CD4-positive, alpha-beta T cell (primary cell): ENCODE measurements at regions not wholly inside any gene's neighbourhood (a gene's known extent, or its start where the extent isn't known, plus 50 kb on each side); places are given as distances from the start of the nearest gene placed in this dataset.

Source experiments
- ATAC-seq: fragments of 200-7000 bp; cut with Tn5 transposase; one replicate; pipeline ENCODE4 v1.10.0; 2022; ENCODE audit warnings: mild to moderate bottlenecking; ENCODE audit not compliant: poor library complexity
- CTCF ChIA-PET: fragments of 350-600 bp; sonication (Branson Sonifier 250); formaldehyde crosslinking; loops from one replicate; lab custom pipeline; 2021; ENCODE audit warnings: antibody characterized with exemption, inconsistent platforms; lab: Charles Lee
- POLR2A ChIA-PET: fragments of 350-600 bp; sonication (Branson Sonifier 250); formaldehyde crosslinking; loops from one replicate; lab custom pipeline; 2021; ENCODE audit warnings: antibody characterized with exemption, inconsistent platforms; lab: Charles Lee
- DNase-seq, 14 experiments: peaks; one replicate each; pipeline ENCODE4 v3.0.0-alpha.2; 2013 to 2020; ENCODE audit warnings: mixed read lengths in 2 of 14
- H3K27ac ChIP-seq, 2 donors: one replicate each; pipeline versions ENCODE4 v1.5.1 to v1.7.0; 2013; ENCODE audit warnings: low read length in 2 of 2, low read depth in 1 of 2, mild to moderate bottlenecking in 1 of 2
- H3K27me3 ChIP-seq, 2 experiments: 1 replicate in 1 of 2; 2 replicates in 1 of 2; pipeline versions ENCODE4 v1.6.1 to v1.7.0; 2013; ENCODE audit warnings: low read length in 2 of 2, control low read depth in 1 of 2, mild to moderate bottlenecking in 1 of 2, moderate library complexity in 1 of 2; ENCODE audit not compliant: insufficient read depth in 2 of 2, control insufficient read depth in 1 of 2
- H3K36me3 ChIP-seq: one replicate; pipeline ENCODE4 v1.6.1; 2013; ENCODE audit warnings: low read length, control low read depth; ENCODE audit not compliant: insufficient read depth
- H3K4me1 ChIP-seq: one replicate; pipeline ENCODE4 v1.6.1; 2013; ENCODE audit warnings: low read length, control low read depth; ENCODE audit not compliant: insufficient read depth
- H3K4me3 ChIP-seq: one replicate; pipeline ENCODE4 v1.5.1; 2013; ENCODE audit warnings: mild to moderate bottlenecking, low read length, moderate library complexity
- H3K9me3 ChIP-seq, 2 experiments: 1 replicate in 1 of 2; 2 replicates in 1 of 2; pipeline versions ENCODE4 v1.6.1 to v1.7.0; 2013; ENCODE audit warnings: low read length in 2 of 2, mild to moderate bottlenecking in 2 of 2, control low read depth in 1 of 2, moderate library complexity in 1 of 2; ENCODE audit not compliant: control insufficient read depth in 1 of 2, insufficient read depth in 1 of 2
- H3K27ac Mint-ChIP-seq: one replicate; pipeline ENCODE4 v1.8.0; 2020; ENCODE audit warnings: mixed read lengths
- H3K27me3 Mint-ChIP-seq: one replicate; pipeline ENCODE4 v1.8.0; 2021; ENCODE audit warnings: mixed read lengths
- H3K36me3 Mint-ChIP-seq: one replicate; pipeline ENCODE4 v1.8.0; 2021; ENCODE audit warnings: low read depth, mixed read lengths
- H3K4me1 Mint-ChIP-seq: one replicate; pipeline ENCODE4 v1.8.0; 2021; ENCODE audit warnings: low read depth, mixed read lengths
- H3K4me3 Mint-ChIP-seq: one replicate; pipeline ENCODE4 v1.8.0; 2020; ENCODE audit warnings: mild to moderate bottlenecking, mixed read lengths
- H3K9me3 Mint-ChIP-seq: one replicate; pipeline ENCODE4 v1.8.0; 2020; ENCODE audit warnings: mixed read lengths
- intact Hi-C, 2 experiments: fragments of 100-400 bp; cut with DNase I in 1 of 2; cut with micrococcal nuclease in 1 of 2; formaldehyde crosslinking; loops; one replicate each; pipeline versions ENCODE4 v1.15.1 to v1.9.0; 2023 to 2025; cut with DNase I, micrococcal nuclease
- TF ChIP-seq, protein P1 (sequence below): fragments of 200-600 bp; IDR thresholded peaks from one replicate; pipeline ENCODE4 v1.8.0; 2022; ENCODE audit warnings: antibody characterized with exemption, mild to moderate bottlenecking

DNA sequence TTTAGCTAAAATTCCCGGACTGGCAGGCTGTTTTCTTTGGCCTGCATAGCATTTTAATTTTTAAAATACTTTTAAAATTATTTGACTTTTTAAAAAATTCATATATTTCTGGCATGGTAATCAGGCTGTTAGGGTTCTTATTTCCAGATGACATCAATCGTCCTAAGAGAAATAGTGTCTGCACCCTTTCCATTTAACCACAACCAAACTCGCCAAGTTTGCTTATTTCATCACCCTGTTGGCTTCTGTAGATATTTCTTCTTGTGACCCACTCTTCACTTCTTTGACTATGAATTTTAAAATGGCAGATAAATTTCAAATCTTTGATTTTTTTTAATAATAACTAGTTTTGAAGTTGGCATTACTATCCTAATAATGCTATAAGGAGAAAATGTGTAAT lies 675.7 kb upstream of the FTMT start:
- CTCF ChIA-PET, result no interaction called here
- POLR2A ChIA-PET, result no interaction called here

GRCh38 chr5:121182788-121183490 lies 668.7 kb upstream of the FTMT start:
- H3K9me3 ChIP-seq, result no peaks in the 10 kb centered on the region
- no peak overlapping the region for H3K27ac ChIP-seq
- DNase-seq (no peak), ATAC-seq (no peak)
- H3K4me3 ChIP-seq, result no peak overlapping the region
- intact Hi-C loops, result no loop called here
- H3K4me1 ChIP-seq, result no peaks in the 10 kb centered on the region
- no peaks in the 10 kb centered on the region for H3K27me3 Mint-ChIP-seq
- POLR2A ChIA-PET, result no interaction called here
- no peaks in the 10 kb centered on the region for H3K36me3 Mint-ChIP-seq
- H3K27ac Mint-ChIP-seq, result no peak overlapping the region
- no peaks in the 10 kb centered on the region for H3K27me3 ChIP-seq
- H3K9me3 Mint-ChIP-seq, result no peaks in the 10 kb centered on the region
- no peaks in the 10 kb centered on the region for H3K36me3 ChIP-seq
- CTCF ChIA-PET, result no interaction called here
- H3K4me3 Mint-ChIP-seq, result no peak overlapping the region
- H3K4me1 Mint-ChIP-seq, result no peaks in the 10 kb centered on the region
- TF ChIP-seq, protein P1, sequence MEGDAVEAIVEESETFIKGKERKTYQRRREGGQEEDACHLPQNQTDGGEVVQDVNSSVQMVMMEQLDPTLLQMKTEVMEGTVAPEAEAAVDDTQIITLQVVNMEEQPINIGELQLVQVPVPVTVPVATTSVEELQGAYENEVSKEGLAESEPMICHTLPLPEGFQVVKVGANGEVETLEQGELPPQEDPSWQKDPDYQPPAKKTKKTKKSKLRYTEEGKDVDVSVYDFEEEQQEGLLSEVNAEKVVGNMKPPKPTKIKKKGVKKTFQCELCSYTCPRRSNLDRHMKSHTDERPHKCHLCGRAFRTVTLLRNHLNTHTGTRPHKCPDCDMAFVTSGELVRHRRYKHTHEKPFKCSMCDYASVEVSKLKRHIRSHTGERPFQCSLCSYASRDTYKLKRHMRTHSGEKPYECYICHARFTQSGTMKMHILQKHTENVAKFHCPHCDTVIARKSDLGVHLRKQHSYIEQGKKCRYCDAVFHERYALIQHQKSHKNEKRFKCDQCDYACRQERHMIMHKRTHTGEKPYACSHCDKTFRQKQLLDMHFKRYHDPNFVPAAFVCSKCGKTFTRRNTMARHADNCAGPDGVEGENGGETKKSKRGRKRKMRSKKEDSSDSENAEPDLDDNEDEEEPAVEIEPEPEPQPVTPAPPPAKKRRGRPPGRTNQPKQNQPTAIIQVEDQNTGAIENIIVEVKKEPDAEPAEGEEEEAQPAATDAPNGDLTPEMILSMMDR, result no peak

More for the DNA sequence above, 675.7 kb upstream of the FTMT start:
- DNase-seq (no peak), ATAC-seq (no peak)
- Histone ChIP-seq H3K4me3 (no peak overlapping the region), H3K9me3 (no peaks in the 10 kb centered on the region), H3K4me1 (no peaks in the 10 kb centered on the region), H3K36me3 (no peaks in the 10 kb centered on the region), H3K27me3 (no peaks in the 10 kb centered on the region), H3K27ac (no peak overlapping the region)
- Mint-ChIP-seq H3K4me3 (no peak overlapping the region), H3K9me3 (peaks cover 4% of the 10 kb centered on the region), H3K27me3 (no peaks in the 10 kb centered on the region), H3K4me1 (no peaks in the 10 kb centered on the region), H3K27ac (no peak overlapping the region), H3K36me3 (no peaks in the 10 kb centered on the region)
- TF ChIP-seq, protein P1, result no peak
- intact Hi-C loops, result no loop called here

DNA sequence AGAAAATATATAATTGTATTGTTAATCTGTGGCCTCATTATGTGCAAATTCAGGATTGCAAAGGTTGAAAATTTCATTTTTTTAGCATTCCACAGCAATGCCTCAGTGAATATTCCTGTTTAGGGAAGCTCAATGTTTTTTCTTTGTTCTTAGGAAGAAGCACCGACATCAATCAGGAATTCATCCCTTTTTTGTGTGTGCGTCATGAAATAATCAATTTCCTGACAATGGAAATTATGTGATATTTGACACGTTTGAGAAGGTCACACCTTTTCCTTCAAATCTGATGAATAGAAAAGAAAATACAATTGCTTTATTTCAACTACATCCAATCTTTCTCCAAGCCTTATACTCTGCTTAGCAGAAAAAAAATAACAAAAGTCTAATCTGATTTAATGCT lies 662.8 kb upstream of the FTMT start:
- Histone ChIP-seq H3K27me3 (no peaks in the 10 kb centered on the region), H3K27ac (no peak overlapping the region), H3K4me1 (no peaks in the 10 kb centered on the region), H3K36me3 (no peaks in the 10 kb centered on the region), H3K9me3 (no peaks in the 10 kb centered on the region), H3K4me3 (no peak overlapping the region)
- ATAC-seq (no peak), DNase-seq (no peak)
- H3K4me3 Mint-ChIP-seq, result no peak overlapping the region
- H3K27ac Mint-ChIP-seq, result no peak overlapping the region
- no peaks in the 10 kb centered on the region for H3K36me3 Mint-ChIP-seq
- ChIA-PET POLR2A (no interaction called here), CTCF (no interaction called here)
- intact Hi-C loops, result no loop called here
- no peaks in the 10 kb centered on the region for H3K27me3 Mint-ChIP-seq
- H3K9me3 Mint-ChIP-seq, result peaks cover 8% of the 10 kb centered on the region
- H3K4me1 Mint-ChIP-seq, result no peaks in the 10 kb centered on the region
- TF ChIP-seq, protein P1, result no peak
